Lower leg skin (tissue), 3 donors: ENCODE measurements at regions not wholly inside any gene's neighbourhood (a gene's known extent, or its start where the extent isn't known, plus 50 kb on each side); places are given as distances from the start of the nearest gene placed in this dataset.

Source experiments
- CTCF ChIP-seq, 3 donors: fragments of 450-650 bp; IDR thresholded peaks; one replicate each; pipeline ENCODE4 v1.5.1; 2016; ENCODE audit warnings: antibody characterized with exemption in 3 of 3, mild to moderate bottlenecking in 3 of 3, moderate library complexity in 2 of 3
- POLR2A ChIP-seq, 2 donors: fragments of 450-650 bp; IDR thresholded peaks; one replicate each; pipeline ENCODE4 v1.6.1; 2016 to 2017; ENCODE audit warnings: antibody characterized with exemption in 2 of 2, mild to moderate bottlenecking in 1 of 2, moderate library complexity in 1 of 2

- TF ChIP-seq CTCF (IDR thresholded peaks at IDR 0.05) = no peak
- no peak for TF ChIP-seq POLR2A (IDR thresholded peaks at IDR 0.05)
Observed at GRCh38 chr16:35425270-35425669, 1965.9 kb downstream of the TP53TG3F start.
